Loucy (cell line): ENCODE measurements at regions not wholly inside any gene's neighbourhood (a gene's known extent, or its start where the extent isn't known, plus 50 kb on each side); places are given as distances from the start of the nearest gene placed in this dataset.

Experiments used
- CTCF ChIP-seq: fragments of 200-600 bp; sonication (generic); conservative IDR thresholded peaks from 2 replicates; pipeline ENCODE4 v1.5.1; 2014; ENCODE audit warnings: mild to moderate bottlenecking, antibody characterized with exemption, low read length
- EZH2phosphoT487 ChIP-seq: fragments of 200-600 bp; IDR thresholded peaks from 2 replicates; pipeline ENCODE4 v1.6.1; 2018; ENCODE audit warnings: antibody characterized with exemption, mild to moderate bottlenecking, moderate library complexity, borderline replicate concordance

GRCh38 chr20:22801528-22801927 is 217.2 kb upstream of the FOXA2 start:
- TF ChIP-seq CTCF (no peak), EZH2phosphoT487 (no peak)
